Cardiac fibroblast (primary cell): ENCODE measurements at regions not wholly inside any gene's neighbourhood (a gene's known extent, or its start where the extent isn't known, plus 50 kb on each side); places are given as distances from the start of the nearest gene placed in this dataset.

Experiments used
- DNase-seq, 2 donors: peaks; one replicate each; pipeline versions ENCODE4 v3.0.0 to v3.0.0-alpha.2; 2010; ENCODE audit warnings: low read depth in 2 of 2
- H3K4me3 ChIP-seq, 2 donors: replicated peaks in 1 of 2; 1 replicate in 1 of 2; 2 replicates in 1 of 2; pipeline ENCODE4 v1.5.1; 2011; ENCODE audit warnings: low read depth in 2 of 2, low read length in 2 of 2, mild to moderate bottlenecking in 2 of 2, moderate library complexity in 1 of 2
- CTCF ChIP-seq: IDR thresholded peaks from one replicate; pipeline ENCODE4 v1.5.1; 2011; ENCODE audit warnings: low read depth, mild to moderate bottlenecking, low read length, inconsistent platforms

DNA sequence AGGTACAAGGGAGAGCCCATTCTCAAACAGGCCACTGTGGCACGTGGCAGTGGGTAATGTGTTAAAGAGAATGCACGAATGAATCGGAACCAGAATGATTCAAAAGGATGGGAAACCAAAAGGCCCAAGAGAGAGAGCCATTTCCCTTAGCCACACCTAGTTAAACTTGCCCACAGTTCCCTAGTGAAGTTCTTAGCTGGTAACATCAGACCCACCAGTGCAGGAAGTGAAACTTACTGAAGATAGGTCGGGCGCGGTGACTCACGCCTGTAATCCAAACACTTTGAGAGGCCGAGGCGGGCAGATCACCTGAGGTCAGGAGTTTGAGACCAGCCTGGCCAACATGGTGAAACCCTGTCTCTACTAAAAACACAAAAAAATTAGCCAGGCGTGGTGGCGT, 97.1 kb downstream of the MEX3B start:
- no peak overlapping the region for H3K4me3 ChIP-seq
- TF ChIP-seq CTCF = no peak
- no peak for DNase-seq

DNA sequence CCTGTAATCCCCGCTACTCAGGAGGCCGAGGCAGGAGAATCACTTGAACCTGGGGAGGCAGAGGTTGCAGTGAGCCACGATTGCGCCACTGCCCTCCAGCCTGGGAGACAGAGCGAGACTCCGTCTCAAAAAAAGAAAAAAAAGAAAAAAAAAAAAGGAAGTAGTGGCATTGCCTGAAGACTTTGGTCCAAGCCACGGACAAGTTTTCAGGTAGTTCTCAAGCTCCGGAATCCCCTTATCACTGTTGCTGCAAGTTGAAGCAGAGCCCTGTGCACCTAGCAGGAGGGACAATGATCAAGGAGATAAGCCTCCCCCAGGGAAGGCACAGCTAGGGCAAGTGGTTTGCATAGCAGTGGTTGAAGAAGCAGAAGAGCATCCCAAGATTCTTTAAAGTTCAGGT, 97.6 kb downstream of the MEX3B start:
- no peak for DNase-seq

DNA sequence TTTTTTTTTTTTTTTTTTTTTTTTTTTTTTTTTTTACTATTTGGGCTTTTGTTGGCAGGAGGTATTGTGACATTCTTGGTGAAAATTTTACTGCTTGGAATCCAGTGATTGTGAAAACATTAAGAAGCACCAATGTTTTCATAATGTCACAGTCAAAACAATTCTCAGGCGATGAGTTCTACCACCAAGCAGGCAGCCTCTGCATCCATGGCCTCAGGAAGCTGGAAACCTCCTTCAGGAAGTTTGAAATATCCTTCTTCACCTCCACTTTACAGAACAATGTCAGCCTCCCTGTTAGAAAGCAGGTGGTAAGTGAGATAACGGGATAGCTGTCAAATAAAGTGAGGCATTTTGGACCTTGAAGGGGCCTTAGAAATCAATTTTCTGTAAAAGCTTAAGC, 98.3 kb downstream of the MEX3B start:
- no peak for TF ChIP-seq CTCF
- DNase-seq = peak; percentile 52 to 74
- H3K4me3 ChIP-seq = no peak overlapping the region

More for the DNA sequence above, 97.6 kb downstream of the MEX3B start:
- H3K4me3 ChIP-seq = no peak overlapping the region
- TF ChIP-seq CTCF = no peak

GRCh38 chr15:81945014-81945615, 100.7 kb downstream of the MEX3B start:
- DNase-seq = no peak
- TF ChIP-seq CTCF = no peak
- H3K4me3 ChIP-seq = no peak overlapping the region

GRCh38 chr15:81942655-81943195, 103.1 kb downstream of the MEX3B start:
- no peak for TF ChIP-seq CTCF
- DNase-seq = no peak
- H3K4me3 ChIP-seq = no peak overlapping the region

- DNase-seq = no peak
- H3K4me3 ChIP-seq = no peak overlapping the region
- TF ChIP-seq CTCF = no peak
These were observed 103.7 kb downstream of the MEX3B start for GRCh38 chr15:81942157-81942556.

DNA sequence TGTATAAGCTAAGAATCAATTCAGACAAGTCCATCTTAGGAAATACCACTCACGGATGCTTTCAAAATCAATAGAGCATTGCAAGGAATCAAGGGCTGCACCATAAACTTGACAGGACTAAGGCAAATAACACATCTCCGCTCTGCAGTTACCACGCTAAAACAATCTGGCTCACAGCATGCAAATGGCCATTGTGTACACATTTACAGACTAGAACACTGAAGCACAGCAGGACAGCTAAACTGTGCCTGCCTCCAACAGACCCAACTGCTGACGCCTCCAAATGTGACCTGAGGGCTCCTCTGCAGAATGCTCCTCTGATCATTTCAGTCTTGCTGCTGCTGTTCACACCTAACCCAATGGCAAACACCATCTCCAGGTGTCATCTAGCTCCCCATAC, 104.3 kb downstream of the MEX3B start:
- DNase-seq = no peak
- no peak for TF ChIP-seq CTCF
- no peak overlapping the region for H3K4me3 ChIP-seq
